Suprapubic skin (tissue), 3 donors: ENCODE measurements at regions not wholly inside any gene's neighbourhood (a gene's known extent, or its start where the extent isn't known, plus 50 kb on each side); places are given as distances from the start of the nearest gene placed in this dataset.

Experiments used
- CTCF ChIP-seq, 2 donors: fragments of 200-600 bp in 1 of 2; fragments of 450-650 bp in 1 of 2; sonication (generic) in 1 of 2; IDR thresholded peaks; one replicate each; pipeline ENCODE4 v1.5.1; 2016 to 2019; ENCODE audit warnings: antibody characterized with exemption in 2 of 2, mild to moderate bottlenecking in 1 of 2, moderate library complexity in 1 of 2
- EP300 ChIP-seq: sonication (generic); formaldehyde crosslinking; IDR thresholded peaks from one replicate; pipeline ENCODE4 v1.6.1; 2017; ENCODE audit warnings: antibody characterized with exemption
- POLR2A ChIP-seq, 2 donors: fragments of 450-650 bp; IDR thresholded peaks; one replicate each; pipeline ENCODE4 v1.6.1; 2017; ENCODE audit warnings: antibody characterized with exemption in 2 of 2, mild to moderate bottlenecking in 2 of 2, moderate library complexity in 2 of 2

DNA sequence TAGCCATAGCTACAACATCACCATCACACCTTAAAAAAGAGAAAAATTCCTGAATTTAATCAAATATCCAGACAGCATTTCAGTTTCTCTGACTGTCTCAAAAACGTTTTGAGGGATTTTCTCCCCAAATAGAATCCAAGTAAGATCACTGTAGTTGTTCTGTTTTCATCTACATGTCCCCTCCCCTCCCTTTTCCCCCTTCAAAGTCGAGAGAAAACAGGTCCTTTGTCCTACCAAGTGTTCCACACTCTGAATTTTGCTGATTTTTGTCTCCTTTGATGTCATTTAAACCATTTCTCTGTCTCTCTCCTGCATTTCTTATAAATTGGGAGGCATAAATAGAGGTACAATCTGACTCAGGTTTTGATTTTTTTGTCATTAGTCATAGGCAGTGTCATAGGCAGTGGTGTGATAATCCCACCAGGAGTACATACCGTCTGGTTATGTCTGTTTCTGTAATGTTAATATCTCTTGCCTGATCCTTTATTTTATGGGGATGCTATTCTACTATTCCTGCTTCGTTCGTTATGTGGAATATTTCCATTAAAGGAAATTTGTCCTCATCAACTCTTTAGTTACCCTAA is 348.6 kb downstream of the PTTG2 start:
- no peak for TF ChIP-seq CTCF (IDR thresholded peaks at IDR 0.05)
- TF ChIP-seq EP300, result no peak
- TF ChIP-seq POLR2A (IDR thresholded peaks at IDR 0.05), result no peak
